ENCODE measurements at regions not wholly inside any gene's neighbourhood (a gene's known extent, or its start where the extent isn't known, plus 50 kb on each side); places are given as distances from the start of the nearest gene placed in this dataset.

DNA sequence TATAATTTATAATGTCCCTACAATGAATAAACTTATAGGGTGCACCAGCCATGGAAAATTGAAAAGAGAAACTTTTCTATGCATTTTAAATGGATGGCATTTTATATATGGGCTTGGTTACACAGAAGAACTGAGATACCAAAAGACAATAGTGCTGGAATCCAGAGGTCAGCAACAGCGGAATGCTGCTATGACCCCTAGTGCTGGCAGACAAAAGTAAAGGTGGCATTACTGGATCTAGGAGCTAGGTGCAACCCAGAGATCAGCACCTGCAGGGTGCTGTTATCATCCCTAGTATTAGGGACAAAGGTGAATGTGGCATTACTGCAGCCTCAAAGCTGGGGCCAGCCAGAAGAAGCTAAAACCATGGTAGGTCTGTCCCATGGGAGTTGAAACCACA lies 392.7 kb upstream of the ST6GAL2 start:
- 100% methylated on average over 1 of the region's 1 CpG for WGBS (ENCODE audit: insufficient coverage)
- no peak for DNase-seq

DNA sequence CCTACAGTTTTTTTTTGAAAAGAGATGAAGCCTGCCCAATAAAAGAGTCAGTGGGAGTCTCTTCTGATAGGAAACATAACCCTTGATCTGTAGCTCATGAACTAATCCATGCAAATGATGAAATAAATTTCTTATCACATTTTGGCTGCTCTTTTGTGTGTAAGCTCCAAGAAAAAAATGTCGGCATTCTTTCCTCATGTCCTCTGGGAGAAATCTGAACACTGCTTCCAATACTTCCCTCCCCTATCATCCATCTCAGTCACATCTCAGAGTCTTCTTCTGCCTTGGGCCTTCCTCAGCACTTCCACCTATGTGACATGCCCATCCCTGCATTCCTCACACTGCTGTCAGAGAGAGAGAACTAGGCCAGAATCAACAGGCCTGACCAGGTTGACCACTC lies 395.7 kb upstream of the ST6GAL2 start:
- no peaks in the 10 kb centered on the region for H3K9me3 ChIP-seq (replicated peaks; ENCODE audit: control insufficient read depth, low read depth, low read length)
- peak; percentile 8 for DNase-seq
- 33% methylated on average over 1 of the region's 1 CpG for WGBS (ENCODE audit: insufficient coverage)
- no peak overlapping the region for H3K4me3 ChIP-seq (ENCODE audit: low read length)
- H3K4me1 ChIP-seq (ENCODE audit: control insufficient read depth, insufficient read depth, low read length): no peaks in the 10 kb centered on the region
- H3K36me3 ChIP-seq (ENCODE audit: control insufficient read depth, insufficient read depth, low read length): no peaks in the 10 kb centered on the region
- no peak overlapping the region for H3K27ac ChIP-seq (ENCODE audit: low read length)
- no peaks in the 10 kb centered on the region for H3K27me3 ChIP-seq (ENCODE audit: control insufficient read depth, insufficient read depth, low read length)

More for the DNA sequence above, 392.7 kb upstream of the ST6GAL2 start:
- no peak overlapping the region for H3K27ac ChIP-seq (ENCODE audit: low read length)
- no peaks in the 10 kb centered on the region for H3K9me3 ChIP-seq (replicated peaks; ENCODE audit: control insufficient read depth, low read depth, low read length)
- H3K36me3 ChIP-seq (ENCODE audit: control insufficient read depth, insufficient read depth, low read length): no peaks in the 10 kb centered on the region
- no peak overlapping the region for H3K4me3 ChIP-seq (ENCODE audit: low read length)
- no peaks in the 10 kb centered on the region for H3K27me3 ChIP-seq (ENCODE audit: control insufficient read depth, insufficient read depth, low read length)
- no peaks in the 10 kb centered on the region for H3K4me1 ChIP-seq (ENCODE audit: control insufficient read depth, insufficient read depth, low read length)

DNA sequence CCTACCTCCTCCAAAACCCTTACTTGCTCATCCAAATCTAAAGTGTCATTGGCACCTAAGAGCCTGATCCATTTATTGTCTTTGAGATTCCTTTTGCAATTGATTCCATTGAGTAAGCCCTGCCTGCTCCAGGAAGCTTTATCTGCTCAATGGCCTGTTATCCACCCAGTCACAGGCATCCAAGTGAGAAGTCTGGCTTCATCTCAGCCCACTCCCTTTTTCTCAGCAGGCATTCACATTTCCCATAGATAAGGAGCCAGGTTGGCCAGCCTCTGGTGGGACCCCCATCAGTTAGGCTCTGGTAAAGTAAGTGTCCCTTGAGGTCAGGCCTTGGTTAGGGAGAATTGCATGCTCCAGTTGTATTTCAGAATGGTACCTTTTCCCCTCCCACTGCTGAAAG lies 396.2 kb upstream of the ST6GAL2 start:
- H3K4me1 ChIP-seq (ENCODE audit: control insufficient read depth, insufficient read depth, low read length): no peaks in the 10 kb centered on the region
- no peak for DNase-seq
- H3K27ac ChIP-seq (ENCODE audit: low read length): no peak overlapping the region
- H3K36me3 ChIP-seq (ENCODE audit: control insufficient read depth, insufficient read depth, low read length): no peaks in the 10 kb centered on the region
- H3K27me3 ChIP-seq (ENCODE audit: control insufficient read depth, insufficient read depth, low read length): no peaks in the 10 kb centered on the region
- H3K4me3 ChIP-seq (ENCODE audit: low read length): no peak overlapping the region
- no peaks in the 10 kb centered on the region for H3K9me3 ChIP-seq (replicated peaks; ENCODE audit: control insufficient read depth, low read depth, low read length)

DNA sequence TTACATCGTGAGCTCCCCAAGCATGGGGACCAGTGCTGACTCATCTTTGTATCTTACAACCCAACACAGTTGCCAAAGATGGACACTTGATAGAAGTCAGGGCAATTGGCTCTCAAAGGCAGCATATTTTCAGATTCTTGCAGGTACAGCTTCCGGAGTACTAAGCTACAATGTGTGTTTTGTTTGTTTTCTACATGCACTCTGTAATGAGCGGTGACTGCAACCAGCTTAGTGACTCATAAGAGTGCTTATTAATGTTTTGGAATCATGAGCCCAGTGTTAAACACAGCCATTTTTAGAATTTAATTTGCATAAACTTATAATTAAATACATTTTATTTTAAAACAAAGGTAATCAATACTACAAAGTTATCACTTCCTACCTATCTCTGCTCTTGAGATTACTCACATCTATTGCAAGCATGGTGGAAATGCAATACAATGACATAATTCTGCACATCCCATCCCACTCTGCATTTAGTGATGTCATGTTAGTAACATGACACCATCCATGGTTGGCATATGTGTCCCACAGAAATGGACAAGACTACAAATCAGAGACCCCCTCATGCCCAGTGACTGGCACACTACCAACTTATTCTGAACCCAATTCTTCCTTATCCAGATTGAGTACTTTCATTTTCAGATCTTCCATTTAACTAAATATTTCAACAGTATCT lies 399.8 kb upstream of the ST6GAL2 start:
- Histone ChIP-seq H3K4me3 (ENCODE audit: low read length) (no peak overlapping the region), H3K27me3 (ENCODE audit: control insufficient read depth, insufficient read depth, low read length) (no peaks in the 10 kb centered on the region), H3K27ac (ENCODE audit: low read length) (no peak overlapping the region), H3K4me1 (ENCODE audit: control insufficient read depth, insufficient read depth, low read length) (no peaks in the 10 kb centered on the region), H3K9me3 (replicated peaks; ENCODE audit: control insufficient read depth, low read depth, low read length) (no peaks in the 10 kb centered on the region), H3K36me3 (ENCODE audit: control insufficient read depth, insufficient read depth, low read length) (no peaks in the 10 kb centered on the region)
- DNase-seq: no peak
- 80% methylated on average over 1 of the region's 3 CpGs for WGBS (ENCODE audit: insufficient coverage)

DNA sequence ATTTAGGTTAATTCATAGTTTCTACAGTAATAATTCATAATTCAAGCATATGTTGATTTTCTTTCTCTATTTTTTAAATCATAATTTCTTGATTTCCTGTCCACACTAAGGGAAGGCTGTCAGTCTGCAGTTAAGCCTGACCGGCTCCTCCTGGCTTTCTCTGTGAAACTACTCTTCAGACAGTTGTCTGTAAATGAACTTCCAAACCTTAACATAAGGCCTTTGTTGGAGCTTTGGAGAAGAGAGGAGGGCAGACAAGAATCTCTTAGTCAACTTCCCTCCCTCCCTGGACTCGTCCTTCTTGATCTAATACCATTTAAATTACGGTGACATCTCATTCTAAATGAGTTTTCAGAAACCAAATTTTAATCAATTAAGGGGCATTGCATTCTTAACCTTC lies 404.1 kb upstream of the ST6GAL2 start:
- H3K4me3 ChIP-seq (ENCODE audit: low read length): no peak overlapping the region
- no CpG with 5 or more reads among the region's 3 CpGs for WGBS (ENCODE audit: insufficient coverage)
- no peaks in the 10 kb centered on the region for H3K27me3 ChIP-seq (ENCODE audit: control insufficient read depth, insufficient read depth, low read length)

DNA sequence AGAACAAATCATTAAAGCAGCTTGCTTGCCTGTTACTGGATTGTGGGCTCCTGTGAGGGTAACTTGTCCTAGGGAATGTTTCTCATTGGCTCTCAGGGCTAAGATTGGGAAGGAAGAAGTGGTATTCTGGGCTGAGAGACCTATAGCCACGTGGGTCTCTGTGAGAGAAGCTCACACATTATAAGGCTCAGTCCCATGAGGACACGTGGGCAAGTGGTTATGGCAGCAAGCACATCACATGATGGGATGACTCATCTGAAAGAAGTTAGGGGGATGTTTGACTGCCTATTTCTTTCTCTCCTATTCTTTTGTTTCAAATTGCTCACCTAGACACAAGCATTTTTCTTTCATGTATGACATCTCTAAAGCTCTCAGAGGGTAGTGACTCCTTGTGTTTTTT lies 418.0 kb upstream of the ST6GAL2 start:
- Histone ChIP-seq H3K4me1 (ENCODE audit: control insufficient read depth, insufficient read depth, low read length) (no peaks in the 10 kb centered on the region), H3K9me3 (replicated peaks; ENCODE audit: control insufficient read depth, low read depth, low read length) (no peaks in the 10 kb centered on the region), H3K4me3 (ENCODE audit: low read length) (no peak overlapping the region), H3K27ac (ENCODE audit: low read length) (no peak overlapping the region), H3K36me3 (ENCODE audit: control insufficient read depth, insufficient read depth, low read length) (no peaks in the 10 kb centered on the region), H3K27me3 (ENCODE audit: control insufficient read depth, insufficient read depth, low read length) (no peaks in the 10 kb centered on the region)
- no CpG with 5 or more reads among the region's 2 CpGs for WGBS (ENCODE audit: insufficient coverage)
- no peak for DNase-seq

More for the DNA sequence above, 404.1 kb upstream of the ST6GAL2 start:
- Histone ChIP-seq H3K9me3 (replicated peaks; ENCODE audit: control insufficient read depth, low read depth, low read length) (no peaks in the 10 kb centered on the region), H3K27ac (ENCODE audit: low read length) (no peak overlapping the region), H3K4me1 (ENCODE audit: control insufficient read depth, insufficient read depth, low read length) (no peaks in the 10 kb centered on the region), H3K36me3 (ENCODE audit: control insufficient read depth, insufficient read depth, low read length) (no peaks in the 10 kb centered on the region)
- no peak for DNase-seq

DNA sequence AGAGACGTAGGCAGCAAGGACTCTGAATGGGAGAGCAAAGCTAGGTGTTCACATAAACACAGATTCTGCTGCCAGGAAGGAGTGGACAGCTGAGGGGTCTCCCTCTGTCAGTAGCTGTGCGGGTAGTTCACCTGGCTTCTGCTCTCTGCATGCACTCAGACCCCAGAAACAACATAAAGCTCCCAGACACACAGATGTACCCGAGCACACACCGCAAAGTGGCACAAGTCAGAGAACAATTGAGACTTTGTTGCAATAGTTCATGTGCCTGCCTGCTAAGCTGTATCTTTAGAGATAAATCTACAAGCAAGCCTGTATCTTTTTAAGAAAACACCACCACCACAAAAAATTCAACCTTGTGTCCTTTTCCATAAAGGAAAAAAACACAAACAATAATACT lies 420.0 kb upstream of the ST6GAL2 start:
- H3K4me1 ChIP-seq (ENCODE audit: control insufficient read depth, insufficient read depth, low read length): no peaks in the 10 kb centered on the region
- no peaks in the 10 kb centered on the region for H3K9me3 ChIP-seq (replicated peaks; ENCODE audit: control insufficient read depth, low read depth, low read length)
- 44% methylated on average over 1 of the region's 4 CpGs for WGBS (ENCODE audit: insufficient coverage)
- no peak overlapping the region for H3K27ac ChIP-seq (ENCODE audit: low read length)
- H3K27me3 ChIP-seq (ENCODE audit: control insufficient read depth, insufficient read depth, low read length): no peaks in the 10 kb centered on the region
- DNase-seq: no peak
- H3K36me3 ChIP-seq (ENCODE audit: control insufficient read depth, insufficient read depth, low read length): no peaks in the 10 kb centered on the region
- no peak overlapping the region for H3K4me3 ChIP-seq (ENCODE audit: low read length)

DNA sequence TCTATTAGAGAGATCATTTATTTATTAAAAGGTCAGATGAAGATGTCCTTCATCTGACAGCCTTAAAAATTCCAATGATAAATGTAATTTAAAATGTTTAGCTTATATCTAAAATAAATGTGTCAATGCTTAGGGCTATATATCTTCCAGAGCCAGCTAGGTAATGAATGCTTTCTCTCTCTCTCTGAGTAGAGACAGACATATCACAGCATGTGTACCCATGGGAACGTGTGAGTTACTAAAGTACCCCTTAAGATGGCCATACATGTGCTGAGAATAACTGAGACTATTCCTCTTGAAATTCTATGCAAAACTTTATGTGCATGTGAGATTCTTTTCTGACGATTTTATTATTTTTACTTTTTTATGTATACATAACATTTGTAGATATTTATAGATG lies 420.9 kb upstream of the ST6GAL2 start:
- no peak overlapping the region for H3K4me3 ChIP-seq (ENCODE audit: low read length)
- H3K9me3 ChIP-seq (replicated peaks; ENCODE audit: control insufficient read depth, low read depth, low read length): no peaks in the 10 kb centered on the region
- no peaks in the 10 kb centered on the region for H3K27me3 ChIP-seq (ENCODE audit: control insufficient read depth, insufficient read depth, low read length)
- no peak overlapping the region for H3K27ac ChIP-seq (ENCODE audit: low read length)
- WGBS (ENCODE audit: insufficient coverage): no CpG with 5 or more reads among the region's 2 CpGs
- no peaks in the 10 kb centered on the region for H3K4me1 ChIP-seq (ENCODE audit: control insufficient read depth, insufficient read depth, low read length)
- no peaks in the 10 kb centered on the region for H3K36me3 ChIP-seq (ENCODE audit: control insufficient read depth, insufficient read depth, low read length)
- no peak for DNase-seq

DNA sequence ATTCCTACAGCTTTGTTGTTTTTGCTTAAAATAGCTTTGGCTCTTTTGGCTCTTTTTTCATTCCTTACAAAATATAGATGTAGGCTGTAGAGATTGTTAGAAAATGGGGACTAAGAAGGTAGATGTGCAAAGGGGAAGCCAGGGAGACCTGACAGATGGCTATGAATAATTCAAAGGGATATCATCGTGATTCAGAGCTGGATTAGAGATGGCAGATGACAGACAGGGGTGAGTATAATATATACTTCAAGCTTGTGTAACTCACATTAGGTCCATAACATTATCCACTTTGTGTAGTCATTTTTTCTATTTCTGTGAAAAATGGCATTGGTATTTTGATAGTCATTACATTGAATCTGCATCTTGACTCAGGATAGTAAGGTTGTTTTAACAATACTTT lies 422.9 kb upstream of the ST6GAL2 start:
- no CpG with 5 or more reads among the region's 1 CpG for WGBS (ENCODE audit: insufficient coverage)

DNA sequence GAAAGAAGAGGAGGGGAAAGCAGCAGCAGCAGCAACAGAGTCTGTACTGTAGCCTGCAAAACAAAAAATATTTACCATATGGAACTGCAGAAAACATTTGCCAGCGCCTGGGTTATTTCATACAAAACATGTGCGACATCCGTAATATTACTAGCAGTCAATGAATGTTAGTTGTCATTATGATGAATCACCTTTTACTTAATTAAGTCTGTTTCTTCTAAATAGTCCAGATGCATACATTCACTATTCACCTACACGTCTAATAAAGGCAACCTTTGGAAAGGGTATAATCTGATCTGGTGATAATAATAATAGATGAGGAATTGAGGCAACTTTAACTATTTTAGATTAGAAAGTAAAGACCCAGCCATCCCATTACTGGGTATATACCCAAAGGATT lies 426.3 kb upstream of the ST6GAL2 start:
- no peak overlapping the region for H3K27ac ChIP-seq (ENCODE audit: low read length)
- WGBS (ENCODE audit: insufficient coverage): no CpG with 5 or more reads among the region's 4 CpGs
- no peaks in the 10 kb centered on the region for H3K36me3 ChIP-seq (ENCODE audit: control insufficient read depth, insufficient read depth, low read length)
- no peaks in the 10 kb centered on the region for H3K9me3 ChIP-seq (replicated peaks; ENCODE audit: control insufficient read depth, low read depth, low read length)
- H3K4me1 ChIP-seq (ENCODE audit: control insufficient read depth, insufficient read depth, low read length): no peaks in the 10 kb centered on the region
- H3K4me3 ChIP-seq (ENCODE audit: low read length): no peak overlapping the region
- no peak for DNase-seq
- H3K27me3 ChIP-seq (ENCODE audit: control insufficient read depth, insufficient read depth, low read length): no peaks in the 10 kb centered on the region

More for the DNA sequence above, 422.9 kb upstream of the ST6GAL2 start:
- Histone ChIP-seq H3K4me1 (ENCODE audit: control insufficient read depth, insufficient read depth, low read length) (no peaks in the 10 kb centered on the region), H3K9me3 (replicated peaks; ENCODE audit: control insufficient read depth, low read depth, low read length) (no peaks in the 10 kb centered on the region), H3K36me3 (ENCODE audit: control insufficient read depth, insufficient read depth, low read length) (no peaks in the 10 kb centered on the region), H3K27me3 (ENCODE audit: control insufficient read depth, insufficient read depth, low read length) (no peaks in the 10 kb centered on the region), H3K27ac (ENCODE audit: low read length) (no peak overlapping the region), H3K4me3 (ENCODE audit: low read length) (no peak overlapping the region)
- DNase-seq: no peak

DNA sequence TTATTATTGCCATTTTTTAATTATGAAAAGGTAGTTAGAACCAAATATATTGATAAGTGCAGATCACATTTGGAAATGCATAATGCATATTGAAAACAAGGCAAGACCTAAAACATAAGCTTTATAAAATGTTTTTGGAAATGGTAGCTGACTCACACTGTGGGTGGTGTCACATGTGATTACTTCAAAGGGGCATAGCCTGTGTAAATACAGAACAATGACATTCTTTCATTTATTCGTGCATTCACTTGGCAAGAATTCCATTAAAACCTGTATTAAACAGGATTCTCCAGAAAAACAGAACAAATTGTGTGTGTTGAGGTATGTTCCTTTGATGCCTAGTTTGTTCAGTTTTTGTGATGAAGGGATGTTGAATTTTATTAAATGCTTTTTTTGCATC lies 427.3 kb upstream of the ST6GAL2 start:
- H3K27ac ChIP-seq (ENCODE audit: low read length): no peak overlapping the region
- no CpG with 5 or more reads among the region's 1 CpG for WGBS (ENCODE audit: insufficient coverage)
- no peaks in the 10 kb centered on the region for H3K4me1 ChIP-seq (ENCODE audit: control insufficient read depth, insufficient read depth, low read length)
- DNase-seq: no peak
- no peaks in the 10 kb centered on the region for H3K9me3 ChIP-seq (replicated peaks; ENCODE audit: control insufficient read depth, low read depth, low read length)
- no peaks in the 10 kb centered on the region for H3K36me3 ChIP-seq (ENCODE audit: control insufficient read depth, insufficient read depth, low read length)
- H3K27me3 ChIP-seq (ENCODE audit: control insufficient read depth, insufficient read depth, low read length): no peaks in the 10 kb centered on the region
- H3K4me3 ChIP-seq (ENCODE audit: low read length): no peak overlapping the region
